ENCODE measurements at regions not wholly inside any gene's neighbourhood (a gene's known extent, or its start where the extent isn't known, plus 50 kb on each side); places are given as distances from the start of the nearest gene placed in this dataset.

GRCh38 chr18:56000041-56000440 is 412.0 kb upstream of the TCF4 start:
- no peak for TF ChIP-seq CTCF (IDR thresholded peaks at IDR 0.05)
- no peak for DNase-seq (ENCODE audit: low spot score)
- Histone ChIP-seq H3K27ac (no peak overlapping the region), H3K4me3 (no peak overlapping the region)

GRCh38 chr18:55999641-56000040 is 411.6 kb upstream of the TCF4 start:
- Histone ChIP-seq H3K4me3 (no peak overlapping the region), H3K27ac (no peak overlapping the region)
- no peak for TF ChIP-seq CTCF (IDR thresholded peaks at IDR 0.05)
- no peak for DNase-seq (ENCODE audit: low spot score)

GRCh38 chr18:55998801-55999385 is 410.9 kb upstream of the TCF4 start:
- DNase-seq (ENCODE audit: low spot score), result no peak
- TF ChIP-seq CTCF (IDR thresholded peaks at IDR 0.05), result no peak
- no peak overlapping the region for H3K27ac ChIP-seq

GRCh38 chr18:55998071-55998522 is 410.1 kb upstream of the TCF4 start:
- DNase-seq (ENCODE audit: low spot score), result no peak
- H3K4me3 ChIP-seq, result peak overlapping the region; percentile 37
- TF ChIP-seq CTCF (IDR thresholded peaks at IDR 0.05), result no peak
- no peak overlapping the region for H3K27ac ChIP-seq

More at GRCh38 chr18:55998801-55999385, 410.9 kb upstream of the TCF4 start:
- no peak overlapping the region for H3K4me3 ChIP-seq

GRCh38 chr18:55997151-55997561 is 409.2 kb upstream of the TCF4 start:
- H3K4me3 ChIP-seq, result no peak overlapping the region
- TF ChIP-seq CTCF (IDR thresholded peaks at IDR 0.05), result no peak
- no peak for DNase-seq (ENCODE audit: low spot score)

GRCh38 chr18:55996717-55997116 is 408.7 kb upstream of the TCF4 start:
- Histone ChIP-seq H3K27ac (peak overlapping the region in 1 of 2 donors; percentile 6), H3K4me3 (no peak overlapping the region)
- no peak for DNase-seq (ENCODE audit: low spot score)
- TF ChIP-seq CTCF (IDR thresholded peaks at IDR 0.05), result no peak

More at GRCh38 chr18:55997151-55997561, 409.2 kb upstream of the TCF4 start:
- H3K27ac ChIP-seq, result peak overlapping the region in 1 of 2 donors; percentile 6

DNA sequence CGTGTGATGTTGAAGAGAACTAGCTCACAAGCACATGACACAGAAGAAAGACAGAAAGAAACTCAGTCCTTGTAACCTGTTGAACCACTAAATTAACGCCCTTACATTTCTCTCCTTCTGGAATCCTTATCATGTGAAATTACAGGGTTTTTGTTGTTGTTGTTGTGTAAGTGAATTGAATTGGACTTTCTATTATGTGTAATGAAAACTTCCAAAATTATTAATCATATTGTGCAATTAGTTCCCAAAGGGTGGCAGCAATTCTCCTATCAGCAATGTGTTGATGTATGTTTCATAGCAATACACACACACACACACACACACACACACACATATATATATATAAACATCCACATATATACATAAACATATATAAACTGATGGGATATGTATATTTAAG is 402.2 kb upstream of the TCF4 start:
- DNase-seq (ENCODE audit: low spot score), result no peak
- Histone ChIP-seq H3K27ac (no peak overlapping the region), H3K4me3 (no peak overlapping the region)
- TF ChIP-seq CTCF (IDR thresholded peaks at IDR 0.05), result no peak
